Prostate gland (tissue), 2 donors: ENCODE measurements at regions not wholly inside any gene's neighbourhood (a gene's known extent, or its start where the extent isn't known, plus 50 kb on each side); places are given as distances from the start of the nearest gene placed in this dataset.

Experiments
- DNase-seq: peaks from one replicate; pipeline ENCODE4 v3.0.0-alpha.2; 2019; ENCODE audit warnings: low spot score
- H3K27ac ChIP-seq, 2 donors: fragments of 200-600 bp; sonication (generic); 2 replicates each; pipeline ENCODE4 v1.5.1; 2017 to 2019
- H3K27me3 ChIP-seq: fragments of 200-600 bp; sonication (generic); replicated peaks from 2 replicates; pipeline ENCODE4 v1.5.1; 2019; ENCODE audit not compliant: insufficient read depth
- H3K36me3 ChIP-seq, 2 donors: fragments of 200-600 bp; sonication (generic); 1 replicate in 1 of 2; 2 replicates in 1 of 2; pipeline versions ENCODE4 v1.5.1 to v1.8.1; 2017 to 2019
- H3K4me1 ChIP-seq: fragments of 200-600 bp; sonication (generic); replicated peaks from 2 replicates; pipeline ENCODE4 v1.5.1; 2019
- H3K4me3 ChIP-seq, 2 donors: fragments of 200-600 bp; sonication (generic); 2 replicates each; pipeline ENCODE4 v1.5.1; 2017 to 2019
- H3K9me3 ChIP-seq: fragments of 200-600 bp; sonication (generic); 2 replicates; pipeline ENCODE4 v1.5.1; 2017
- CTCF ChIP-seq, 4 experiments: fragments of 200-600 bp in 2 of 4; fragments of 450-650 bp in 2 of 4; sonication (generic) in 2 of 4; IDR thresholded peaks; 1 replicate in 3 of 4; 2 replicates in 1 of 4; pipeline ENCODE4 v1.5.1; 2016 to 2019; ENCODE audit warnings: antibody characterized with exemption in 4 of 4, mild to moderate bottlenecking in 2 of 4, moderate library complexity in 2 of 4
- POLR2A ChIP-seq: fragments of 450-650 bp; IDR thresholded peaks from one replicate; pipeline ENCODE4 v1.6.1; 2016; ENCODE audit warnings: antibody characterized with exemption, mild to moderate bottlenecking
- POLR2AphosphoS5 ChIP-seq: sonication (generic); formaldehyde crosslinking; IDR thresholded peaks from one replicate; pipeline ENCODE4 v1.6.1; 2017; ENCODE audit warnings: antibody characterized with exemption
- WGBS: methylation state at CpG from one replicate; pipeline ENCODE4 v1.1.5; 2018; 5-methylcytosine and 5-hydroxymethylcytosine counted together
- intact Hi-C: fragments of 100-400 bp; cut with DNase I; formaldehyde crosslinking; loops from one replicate; pipeline ENCODE4 v1.14.2; 2022

- 83% methylated on average over 3 of the region's 3 CpGs for WGBS
- H3K4me1 ChIP-seq: no peaks in the 10 kb centered on the region
- H3K27me3 ChIP-seq: no peaks in the 10 kb centered on the region
- TF ChIP-seq POLR2A (no peak), POLR2AphosphoS5 (no peak), CTCF (IDR thresholded peaks at IDR 0.05) (no peak)
- no peaks in the 10 kb centered on the region for H3K36me3 ChIP-seq
- no peaks in the 10 kb centered on the region for H3K9me3 ChIP-seq
- intact Hi-C loops: no loop called here
- no peak overlapping the region for H3K4me3 ChIP-seq
- H3K27ac ChIP-seq: no peak overlapping the region
- DNase-seq: no peak
Measured at GRCh38 chr6:63426844-63427243, 107.1 kb upstream of the LGSN start.

- H3K27me3 ChIP-seq: no peaks in the 10 kb centered on the region
- H3K4me1 ChIP-seq: no peaks in the 10 kb centered on the region
- no peaks in the 10 kb centered on the region for H3K36me3 ChIP-seq
- no peak overlapping the region for H3K4me3 ChIP-seq
- intact Hi-C loops: no loop called here
- H3K27ac ChIP-seq: no peak overlapping the region
- TF ChIP-seq POLR2A: no peak
- no peak for TF ChIP-seq POLR2AphosphoS5
- no peak for TF ChIP-seq CTCF (IDR thresholded peaks at IDR 0.05)
- WGBS: 48% methylated on average over 2 of the region's 2 CpGs
- no peaks in the 10 kb centered on the region for H3K9me3 ChIP-seq
- DNase-seq: no peak
Measured at GRCh38 chr6:63427951-63428350, 108.2 kb upstream of the LGSN start.

- intact Hi-C loops: no loop called here
- TF ChIP-seq POLR2AphosphoS5 (no peak), CTCF (IDR thresholded peaks at IDR 0.05) (no peak), POLR2A (no peak)
- no peaks in the 10 kb centered on the region for H3K36me3 ChIP-seq
- no peaks in the 10 kb centered on the region for H3K9me3 ChIP-seq
- 78% methylated on average over 2 of the region's 2 CpGs for WGBS
- no peak overlapping the region for H3K27ac ChIP-seq
- no peaks in the 10 kb centered on the region for H3K4me1 ChIP-seq
- H3K4me3 ChIP-seq: no peak overlapping the region
- DNase-seq: no peak
- H3K27me3 ChIP-seq: no peaks in the 10 kb centered on the region
Measured at GRCh38 chr6:63430985-63431519, 111.3 kb upstream of the LGSN start.

GRCh38 chr6:63434943-63435342 is 115.2 kb upstream of the LGSN start:
- H3K9me3 ChIP-seq: no peaks in the 10 kb centered on the region
- DNase-seq: no peak
- no peaks in the 10 kb centered on the region for H3K4me1 ChIP-seq
- no peak overlapping the region for H3K27ac ChIP-seq
- H3K27me3 ChIP-seq: no peaks in the 10 kb centered on the region
- no peak for TF ChIP-seq POLR2AphosphoS5
- TF ChIP-seq POLR2A: no peak
- H3K36me3 ChIP-seq: no peaks in the 10 kb centered on the region
- intact Hi-C loops: no loop called here
- no peak overlapping the region for H3K4me3 ChIP-seq
- WGBS: 24% methylated on average over 3 of the region's 3 CpGs

- TF ChIP-seq POLR2AphosphoS5: no peak
- no peak for TF ChIP-seq POLR2A
- no peak for TF ChIP-seq CTCF (IDR thresholded peaks at IDR 0.05)
- Histone ChIP-seq H3K9me3 (no peaks in the 10 kb centered on the region), H3K4me3 (no peak overlapping the region), H3K27me3 (no peaks in the 10 kb centered on the region), H3K27ac (no peak overlapping the region), H3K36me3 (no peaks in the 10 kb centered on the region), H3K4me1 (no peaks in the 10 kb centered on the region)
- no peak for DNase-seq
- whole genome bisulfite sequencing: 66% methylated on average over 2 of the region's 2 CpGs
- intact Hi-C loops: no loop called here
Measured at GRCh38 chr6:63436356-63436755, 116.6 kb upstream of the LGSN start.
